ENCODE measurements at regions not wholly inside any gene's neighbourhood (a gene's known extent, or its start where the extent isn't known, plus 50 kb on each side); places are given as distances from the start of the nearest gene placed in this dataset.

DNA sequence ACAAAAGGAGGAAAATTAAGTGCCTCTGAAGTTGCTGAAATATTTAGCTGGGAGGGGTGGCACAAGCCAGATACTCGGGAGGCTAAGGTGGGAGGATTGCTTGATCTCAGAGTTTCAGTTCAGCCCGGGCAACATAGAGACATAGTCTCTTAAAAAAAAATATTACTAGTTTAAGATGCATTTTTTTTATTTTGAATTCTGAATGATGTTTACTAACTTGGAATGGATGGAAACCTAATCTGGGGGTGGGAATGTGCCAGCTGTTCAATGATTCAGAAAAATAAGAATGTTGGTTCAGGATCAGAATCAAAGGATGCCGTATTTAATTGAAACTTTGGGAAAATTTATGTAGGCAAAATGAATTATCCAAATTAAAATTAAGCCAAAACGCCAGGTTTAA is 167.2 kb upstream of the ANK2 start:
- Histone ChIP-seq H3K4me3 (ENCODE audit: control extremely low read depth in 1 of 5, extremely low read depth in 1 of 5, insufficient read depth in 1 of 5, low read depth in 2 of 5, low read length in 4 of 5) (no peak overlapping the region), H2AFZ (ENCODE audit: insufficient read depth, low read depth, low read length, poor library complexity, severe bottlenecking) (no peak overlapping the region), H3K9ac (ENCODE audit: low read length) (no peak overlapping the region), H3K36me3 (replicated peaks in 1 of 2; ENCODE audit: control extremely low read depth in 1 of 2, control insufficient read depth in 1 of 2, extremely low read depth in 1 of 2, insufficient read depth in 2 of 2, low read length in 1 of 2) (no peaks in the 10 kb centered on the region), H3K79me2 (ENCODE audit: control insufficient read depth, insufficient read depth, low read length) (no peaks in the 10 kb centered on the region), H3K27me3 (replicated peaks in 1 of 4; ENCODE audit: control extremely low read depth in 1 of 4, control insufficient read depth in 3 of 4, insufficient read depth in 4 of 4, low read length in 3 of 4) (no peaks in the 10 kb centered on the region), H3K27ac (ENCODE audit: low read length in 2 of 2) (no peak overlapping the region), H4K20me1 (ENCODE audit: control insufficient read depth, insufficient read depth, low read length, poor library complexity, severe bottlenecking) (no peaks in the 10 kb centered on the region), H3K9me3 (ENCODE audit: control extremely low read depth in 1 of 3, control insufficient read depth in 2 of 3, insufficient read depth in 1 of 3, low read length in 2 of 3) (no peaks in the 10 kb centered on the region), H3K4me1 (ENCODE audit: control insufficient read depth in 2 of 2, insufficient read depth in 2 of 2, low read length in 2 of 2) (no peaks in the 10 kb centered on the region), H3K4me2 (replicated peaks; ENCODE audit: low read depth, low read length, poor library complexity, severe bottlenecking) (no peak overlapping the region)
- no CpG with 5 or more reads among the region's 4 CpGs for WGBS (ENCODE audit: insufficient coverage)
- Mint-ChIP-seq H3K27me3 (no peaks in the 10 kb centered on the region), H3K9me3 (ENCODE audit: insufficient read depth) (no peaks in the 10 kb centered on the region), H3K4me3 (no peak overlapping the region), H3K27ac (no peak overlapping the region), H3K4me1 (no peaks in the 10 kb centered on the region)
- TF ChIP-seq, protein P1, sequence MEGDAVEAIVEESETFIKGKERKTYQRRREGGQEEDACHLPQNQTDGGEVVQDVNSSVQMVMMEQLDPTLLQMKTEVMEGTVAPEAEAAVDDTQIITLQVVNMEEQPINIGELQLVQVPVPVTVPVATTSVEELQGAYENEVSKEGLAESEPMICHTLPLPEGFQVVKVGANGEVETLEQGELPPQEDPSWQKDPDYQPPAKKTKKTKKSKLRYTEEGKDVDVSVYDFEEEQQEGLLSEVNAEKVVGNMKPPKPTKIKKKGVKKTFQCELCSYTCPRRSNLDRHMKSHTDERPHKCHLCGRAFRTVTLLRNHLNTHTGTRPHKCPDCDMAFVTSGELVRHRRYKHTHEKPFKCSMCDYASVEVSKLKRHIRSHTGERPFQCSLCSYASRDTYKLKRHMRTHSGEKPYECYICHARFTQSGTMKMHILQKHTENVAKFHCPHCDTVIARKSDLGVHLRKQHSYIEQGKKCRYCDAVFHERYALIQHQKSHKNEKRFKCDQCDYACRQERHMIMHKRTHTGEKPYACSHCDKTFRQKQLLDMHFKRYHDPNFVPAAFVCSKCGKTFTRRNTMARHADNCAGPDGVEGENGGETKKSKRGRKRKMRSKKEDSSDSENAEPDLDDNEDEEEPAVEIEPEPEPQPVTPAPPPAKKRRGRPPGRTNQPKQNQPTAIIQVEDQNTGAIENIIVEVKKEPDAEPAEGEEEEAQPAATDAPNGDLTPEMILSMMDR (IDR thresholded peaks at IDR 0.05): no peak
- TF ChIP-seq EZH2 (IDR thresholded peaks at IDR 0.05; ENCODE audit: borderline replicate concordance, insufficient read depth, low read depth, low read length, poor library complexity, severe bottlenecking): no peak
- intact Hi-C loops (cut with micrococcal nuclease): no loop called here
- POLR2A ChIA-PET: no interaction called here
- ATAC-seq (ENCODE audit: low read depth): no peak
- CTCF ChIA-PET: no interaction called here
- DNase-seq: no peak

GRCh38 chr4:112884406-112884805 is 165.0 kb upstream of the ANK2 start:
- no peak overlapping the region for H3K4me3 Mint-ChIP-seq
- Histone ChIP-seq H2AFZ (ENCODE audit: insufficient read depth, low read depth, low read length, poor library complexity, severe bottlenecking) (no peak overlapping the region), H3K4me2 (replicated peaks; ENCODE audit: low read depth, low read length, poor library complexity, severe bottlenecking) (no peak overlapping the region), H3K36me3 (replicated peaks in 1 of 2; ENCODE audit: control extremely low read depth in 1 of 2, control insufficient read depth in 1 of 2, extremely low read depth in 1 of 2, insufficient read depth in 2 of 2, low read length in 1 of 2) (no peaks in the 10 kb centered on the region), H3K9me3 (ENCODE audit: control extremely low read depth in 1 of 3, control insufficient read depth in 2 of 3, insufficient read depth in 1 of 3, low read length in 2 of 3) (no peaks in the 10 kb centered on the region), H3K79me2 (ENCODE audit: control insufficient read depth, insufficient read depth, low read length) (no peaks in the 10 kb centered on the region), H3K27ac (ENCODE audit: low read length in 2 of 2) (no peak overlapping the region), H3K4me3 (ENCODE audit: control extremely low read depth in 1 of 5, extremely low read depth in 1 of 5, insufficient read depth in 1 of 5, low read depth in 2 of 5, low read length in 4 of 5) (no peak overlapping the region), H3K9ac (ENCODE audit: low read length) (no peak overlapping the region), H3K27me3 (replicated peaks in 1 of 4; ENCODE audit: control extremely low read depth in 1 of 4, control insufficient read depth in 3 of 4, insufficient read depth in 4 of 4, low read length in 3 of 4) (no peaks in the 10 kb centered on the region), H4K20me1 (ENCODE audit: control insufficient read depth, insufficient read depth, low read length, poor library complexity, severe bottlenecking) (no peaks in the 10 kb centered on the region), H3K4me1 (ENCODE audit: control insufficient read depth in 2 of 2, insufficient read depth in 2 of 2, low read length in 2 of 2) (no peaks in the 10 kb centered on the region)
- TF ChIP-seq, protein P1 (IDR thresholded peaks at IDR 0.05): no peak
- TF ChIP-seq EZH2 (IDR thresholded peaks at IDR 0.05; ENCODE audit: borderline replicate concordance, insufficient read depth, low read depth, low read length, poor library complexity, severe bottlenecking): no peak
- H3K9me3 Mint-ChIP-seq (ENCODE audit: insufficient read depth): no peaks in the 10 kb centered on the region
- ATAC-seq (ENCODE audit: low read depth) (no peak), DNase-seq (no peak)
- H3K27ac Mint-ChIP-seq: no peak overlapping the region
- intact Hi-C loops (cut with micrococcal nuclease): no loop called here
- WGBS (ENCODE audit: insufficient coverage): 86% methylated on average over 1 of the region's 1 CpG
- H3K27me3 Mint-ChIP-seq: no peaks in the 10 kb centered on the region
- no peaks in the 10 kb centered on the region for H3K4me1 Mint-ChIP-seq
- POLR2A ChIA-PET: no interaction called here
- CTCF ChIA-PET: no interaction called here

All from B cell (primary cell).